Neural cell (in vitro differentiated cells): ENCODE measurements at regions not wholly inside any gene's neighbourhood (a gene's known extent, or its start where the extent isn't known, plus 50 kb on each side); places are given as distances from the start of the nearest gene placed in this dataset.

ENCODE experiments used
- H2AFZ ChIP-seq: fragments of 200-600, 300-800 bp; sonication (generic), shearing (Covaris generic); 2 replicates; pipeline ENCODE4 v1.6.0; 2014; ENCODE audit warnings: low read depth, mild to moderate bottlenecking, antibody characterized with exemption, low read length, moderate library complexity
- H3F3A ChIP-seq: fragments of 200-600 bp; shearing (Covaris generic); 2 replicates; pipeline ENCODE4 v1.6.1; 2016; ENCODE audit warnings: mild to moderate bottlenecking, moderate library complexity, mixed read lengths, antibody characterized with exemption, low read length; ENCODE audit not compliant: insufficient read depth, poor library complexity, severe bottlenecking
- H3K27ac ChIP-seq: fragments of 200-600, 300-800 bp; sonication (generic), shearing (Covaris generic); 2 replicates; pipeline ENCODE4 v1.5.1; 2014; ENCODE audit warnings: mild to moderate bottlenecking, low read length, moderate library complexity
- H3K27me3 ChIP-seq: fragments of 300-800, 200-600 bp; sonication (generic), shearing (Covaris generic); 2 replicates; pipeline ENCODE4 v1.6.0; 2014; ENCODE audit warnings: mild to moderate bottlenecking, low read depth, low read length, moderate library complexity; ENCODE audit not compliant: insufficient read depth
- H3K36me3 ChIP-seq: fragments of 300-800, 200-600 bp; sonication (generic), shearing (Covaris generic); 2 replicates; pipeline ENCODE4 v1.5.1; 2014; ENCODE audit warnings: mild to moderate bottlenecking, antibody characterized with exemption, low read length, moderate library complexity; ENCODE audit not compliant: insufficient read depth
- H3K4me2 ChIP-seq: fragments of 300-800, 200-600 bp; sonication (generic), shearing (Covaris generic); 2 replicates; pipeline ENCODE4 v1.6.0; 2014; ENCODE audit warnings: mild to moderate bottlenecking, low read length
- H3K4me3 ChIP-seq: fragments of 300-800, 200-600 bp; sonication (generic), shearing (Covaris generic); 2 replicates; pipeline ENCODE4 v1.5.1; 2014; ENCODE audit warnings: mild to moderate bottlenecking, low read length, moderate library complexity
- H3K79me2 ChIP-seq: fragments of 200-600 bp; shearing (Covaris generic); replicated peaks from 2 replicates; pipeline ENCODE4 v1.6.0; 2014; ENCODE audit warnings: mild to moderate bottlenecking, low read length, moderate library complexity; ENCODE audit not compliant: insufficient read depth
- H3K9ac ChIP-seq: fragments of 300-800, 200-600 bp; sonication (generic), shearing (Covaris generic); 2 replicates; pipeline ENCODE4 v1.6.1; 2016; ENCODE audit warnings: mild to moderate bottlenecking, low read length, mixed read lengths
- H3K9me2 ChIP-seq: fragments of 200-600 bp; shearing (Covaris generic); 2 replicates; pipeline ENCODE4 v1.6.1; 2016; ENCODE audit warnings: mild to moderate bottlenecking, low read length, mixed read lengths; ENCODE audit not compliant: insufficient read depth
- H3K9me3 ChIP-seq: fragments of 200-600, 300-800 bp; sonication (generic), shearing (Covaris generic); 2 replicates; pipeline ENCODE4 v1.6.1; 2016; ENCODE audit warnings: mild to moderate bottlenecking, mixed run types, low read length, moderate library complexity, mixed read lengths
- H4K20me1 ChIP-seq: fragments of 200-600 bp; shearing (Covaris generic); 2 replicates; pipeline ENCODE4 v1.6.1; 2016; ENCODE audit warnings: mild to moderate bottlenecking, mixed run types; ENCODE audit not compliant: insufficient read depth
- EP300 ChIP-seq: fragments of 450-650 bp; conservative IDR thresholded peaks from 2 replicates; pipeline ENCODE4 v1.6.1; 2014; ENCODE audit warnings: antibody characterized with exemption, mild to moderate bottlenecking, moderate library complexity; ENCODE audit not compliant: poor library complexity, severe bottlenecking
- EZH2 ChIP-seq: fragments of 200-600, 300-800 bp; shearing (Covaris generic), sonication (generic); IDR thresholded peaks from 2 replicates; pipeline ENCODE4 v1.6.1; 2014; ENCODE audit warnings: antibody characterized with exemption, low read length, borderline replicate concordance, mild to moderate bottlenecking; ENCODE audit not compliant: insufficient read depth, poor library complexity, severe bottlenecking
- MXI1 ChIP-seq: fragments of 450-650 bp; conservative IDR thresholded peaks from 2 replicates; pipeline ENCODE4 v1.6.1; 2014; ENCODE audit warnings: antibody characterized with exemption, mild to moderate bottlenecking; ENCODE audit not compliant: poor library complexity, severe bottlenecking
- POLR2AphosphoS5 ChIP-seq: IDR thresholded peaks from 2 replicates; pipeline ENCODE4 v1.6.1; 2012
- RAD21 ChIP-seq: fragments of 450-650 bp; conservative IDR thresholded peaks from 2 replicates; pipeline ENCODE4 v1.6.1; 2014; ENCODE audit warnings: antibody characterized with exemption, mild to moderate bottlenecking, moderate library complexity
- SMC3 ChIP-seq: fragments of 450-650 bp; conservative IDR thresholded peaks from 2 replicates; pipeline ENCODE4 v1.6.1; 2014; ENCODE audit warnings: antibody characterized with exemption, mild to moderate bottlenecking, moderate library complexity; ENCODE audit not compliant: poor library complexity
- TAF1 ChIP-seq: IDR thresholded peaks from 2 replicates; pipeline ENCODE4 v1.6.1; 2012; ENCODE audit warnings: low read depth
- TF ChIP-seq, protein P1 (sequence below): IDR thresholded peaks from 2 replicates; pipeline ENCODE4 v1.6.1; 2012; ENCODE audit warnings: borderline replicate concordance
- TF ChIP-seq, protein P2 (sequence below): fragments of 450-650 bp; IDR thresholded peaks from 2 replicates; pipeline ENCODE4 v1.5.1; 2014; ENCODE audit warnings: antibody characterized with exemption, mild to moderate bottlenecking, moderate library complexity; ENCODE audit not compliant: poor library complexity, severe bottlenecking

DNA sequence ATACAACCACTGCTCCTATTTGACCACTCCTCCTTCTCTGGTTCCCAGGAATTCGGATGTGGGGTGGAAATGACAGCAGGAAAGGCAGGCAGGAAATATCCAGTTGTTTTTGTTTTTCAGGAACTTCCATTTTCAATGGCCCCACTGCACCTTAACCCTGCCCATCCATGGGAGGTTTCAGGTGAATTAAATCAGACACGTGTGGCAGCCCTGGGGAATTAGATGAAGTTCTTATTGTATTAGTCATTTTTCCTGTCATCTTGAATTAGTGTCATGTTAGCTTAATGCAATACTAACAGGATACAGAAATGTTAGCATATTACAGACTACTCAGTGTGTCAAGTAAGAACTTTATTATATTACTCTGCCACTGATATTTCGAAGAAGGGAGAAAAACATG lies 146.4 kb downstream of the CHD9NB start:
- Histone ChIP-seq H4K20me1 (no peaks in the 10 kb centered on the region), H3F3A (no peaks in the 10 kb centered on the region), H3K4me2 (no peak overlapping the region), H3K79me2 (no peaks in the 10 kb centered on the region), H3K9ac (no peak overlapping the region), H3K27ac (no peak overlapping the region), H3K9me2 (no peaks in the 10 kb centered on the region), H3K27me3 (no peaks in the 10 kb centered on the region), H3K36me3 (no peaks in the 10 kb centered on the region), H3K4me3 (no peak overlapping the region), H2AFZ (no peak overlapping the region), H3K9me3 (no peaks in the 10 kb centered on the region)
- TF ChIP-seq, protein P1, sequence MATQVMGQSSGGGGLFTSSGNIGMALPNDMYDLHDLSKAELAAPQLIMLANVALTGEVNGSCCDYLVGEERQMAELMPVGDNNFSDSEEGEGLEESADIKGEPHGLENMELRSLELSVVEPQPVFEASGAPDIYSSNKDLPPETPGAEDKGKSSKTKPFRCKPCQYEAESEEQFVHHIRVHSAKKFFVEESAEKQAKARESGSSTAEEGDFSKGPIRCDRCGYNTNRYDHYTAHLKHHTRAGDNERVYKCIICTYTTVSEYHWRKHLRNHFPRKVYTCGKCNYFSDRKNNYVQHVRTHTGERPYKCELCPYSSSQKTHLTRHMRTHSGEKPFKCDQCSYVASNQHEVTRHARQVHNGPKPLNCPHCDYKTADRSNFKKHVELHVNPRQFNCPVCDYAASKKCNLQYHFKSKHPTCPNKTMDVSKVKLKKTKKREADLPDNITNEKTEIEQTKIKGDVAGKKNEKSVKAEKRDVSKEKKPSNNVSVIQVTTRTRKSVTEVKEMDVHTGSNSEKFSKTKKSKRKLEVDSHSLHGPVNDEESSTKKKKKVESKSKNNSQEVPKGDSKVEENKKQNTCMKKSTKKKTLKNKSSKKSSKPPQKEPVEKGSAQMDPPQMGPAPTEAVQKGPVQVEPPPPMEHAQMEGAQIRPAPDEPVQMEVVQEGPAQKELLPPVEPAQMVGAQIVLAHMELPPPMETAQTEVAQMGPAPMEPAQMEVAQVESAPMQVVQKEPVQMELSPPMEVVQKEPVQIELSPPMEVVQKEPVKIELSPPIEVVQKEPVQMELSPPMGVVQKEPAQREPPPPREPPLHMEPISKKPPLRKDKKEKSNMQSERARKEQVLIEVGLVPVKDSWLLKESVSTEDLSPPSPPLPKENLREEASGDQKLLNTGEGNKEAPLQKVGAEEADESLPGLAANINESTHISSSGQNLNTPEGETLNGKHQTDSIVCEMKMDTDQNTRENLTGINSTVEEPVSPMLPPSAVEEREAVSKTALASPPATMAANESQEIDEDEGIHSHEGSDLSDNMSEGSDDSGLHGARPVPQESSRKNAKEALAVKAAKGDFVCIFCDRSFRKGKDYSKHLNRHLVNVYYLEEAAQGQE = no peak
- TF ChIP-seq EP300 (no peak), MXI1 (no peak), RAD21 (no peak), SMC3 (no peak), TAF1 (no peak), POLR2AphosphoS5 (no peak), EZH2 (no peak)
- TF ChIP-seq, protein P2, sequence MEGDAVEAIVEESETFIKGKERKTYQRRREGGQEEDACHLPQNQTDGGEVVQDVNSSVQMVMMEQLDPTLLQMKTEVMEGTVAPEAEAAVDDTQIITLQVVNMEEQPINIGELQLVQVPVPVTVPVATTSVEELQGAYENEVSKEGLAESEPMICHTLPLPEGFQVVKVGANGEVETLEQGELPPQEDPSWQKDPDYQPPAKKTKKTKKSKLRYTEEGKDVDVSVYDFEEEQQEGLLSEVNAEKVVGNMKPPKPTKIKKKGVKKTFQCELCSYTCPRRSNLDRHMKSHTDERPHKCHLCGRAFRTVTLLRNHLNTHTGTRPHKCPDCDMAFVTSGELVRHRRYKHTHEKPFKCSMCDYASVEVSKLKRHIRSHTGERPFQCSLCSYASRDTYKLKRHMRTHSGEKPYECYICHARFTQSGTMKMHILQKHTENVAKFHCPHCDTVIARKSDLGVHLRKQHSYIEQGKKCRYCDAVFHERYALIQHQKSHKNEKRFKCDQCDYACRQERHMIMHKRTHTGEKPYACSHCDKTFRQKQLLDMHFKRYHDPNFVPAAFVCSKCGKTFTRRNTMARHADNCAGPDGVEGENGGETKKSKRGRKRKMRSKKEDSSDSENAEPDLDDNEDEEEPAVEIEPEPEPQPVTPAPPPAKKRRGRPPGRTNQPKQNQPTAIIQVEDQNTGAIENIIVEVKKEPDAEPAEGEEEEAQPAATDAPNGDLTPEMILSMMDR = no peak

DNA sequence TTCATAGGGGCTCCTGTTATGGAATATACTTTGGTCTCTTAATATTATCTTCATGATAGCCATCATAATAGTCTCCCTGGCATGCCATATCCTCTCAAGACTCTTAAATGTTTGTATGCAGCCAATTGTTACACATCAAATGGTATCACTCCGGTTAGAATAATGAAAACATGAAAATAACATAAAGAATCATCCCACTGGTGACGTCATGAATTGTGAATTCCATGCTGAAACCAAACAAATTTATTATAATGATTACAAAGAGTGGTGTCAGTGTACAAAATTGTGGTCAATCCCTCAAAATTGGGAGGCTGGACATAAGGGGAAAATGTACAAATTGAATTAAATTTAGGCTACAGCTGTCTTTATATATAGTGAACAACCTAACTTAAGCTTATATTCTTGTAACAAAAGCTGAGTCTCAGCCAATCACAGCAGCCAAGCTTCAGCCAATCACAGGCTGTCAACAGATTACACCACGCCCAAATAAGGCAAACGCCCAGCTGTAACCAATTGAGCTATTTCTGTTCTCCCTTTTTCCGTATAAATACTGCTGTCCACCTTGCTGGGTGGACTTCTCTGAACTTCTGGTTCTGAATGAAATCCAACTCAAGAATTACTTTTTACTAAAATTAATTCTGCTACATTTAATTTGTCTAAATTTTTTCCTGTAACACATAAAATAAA lies 156.1 kb downstream of the CHD9NB start:
- H3K9me2 ChIP-seq = no peaks in the 10 kb centered on the region
- TF ChIP-seq SMC3 (no peak), EP300 (no peak), TAF1 (no peak), POLR2AphosphoS5 (no peak), EZH2 (no peak), MXI1 (no peak), RAD21 (no peak)
- TF ChIP-seq, protein P2 = no peak
- TF ChIP-seq, protein P1 = no peak
- H3K36me3 ChIP-seq = no peaks in the 10 kb centered on the region
- H2AFZ ChIP-seq = no peak overlapping the region
- H4K20me1 ChIP-seq = no peaks in the 10 kb centered on the region
- no peak overlapping the region for H3K4me2 ChIP-seq
- H3K79me2 ChIP-seq = no peaks in the 10 kb centered on the region
- H3K27me3 ChIP-seq = no peaks in the 10 kb centered on the region
- no peak overlapping the region for H3K4me3 ChIP-seq
- no peak overlapping the region for H3K27ac ChIP-seq
- no peaks in the 10 kb centered on the region for H3F3A ChIP-seq
- H3K9ac ChIP-seq = no peak overlapping the region
- no peaks in the 10 kb centered on the region for H3K9me3 ChIP-seq
